NCI-H1694 (cell line): ENCODE measurements at regions not wholly inside any gene's neighbourhood (a gene's known extent, or its start where the extent isn't known, plus 50 kb on each side); places are given as distances from the start of the nearest gene placed in this dataset.
"Not testable (repeated sequence)": the region's sequence is repeated elsewhere in the genome, so short reads cannot be mapped to it uniquely, and the experiment has no call there.

Experiments
- DNase-seq: peaks from one replicate; lab custom pipeline; 2025; lab: John Stamatoyannopoulos, UW

- DNase-seq: no peak
Observed at GRCh38 chr2:240374085-240374907, 61.2 kb upstream of the GPC1 start.

GRCh38 chr2:240375024-240375645, 60.3 kb upstream of the GPC1 start:
- no peak for DNase-seq

- no peak for DNase-seq
Observed at GRCh38 chr2:240376739-240377138, 58.7 kb upstream of the GPC1 start.

GRCh38 chr2:240377366-240377765, 58.1 kb upstream of the GPC1 start:
- no peak for DNase-seq

- DNase-seq: no peak
Observed at GRCh38 chr2:240379089-240379636, 56.3 kb upstream of the GPC1 start.

- DNase-seq: no peak
Observed at GRCh38 chr2:240383099-240383758, 52.2 kb upstream of the GPC1 start.

GRCh38 chr2:240383871-240384700, 51.4 kb upstream of the GPC1 start:
- DNase-seq: no peak

GRCh38 chr2:240384711-240385450, 50.6 kb upstream of the GPC1 start:
- no peak for DNase-seq

GRCh38 chr2:240385451-240386161, 49.9 kb upstream of the GPC1 start:
- not testable (repeated sequence) for DNase-seq
